HG02870 (cell line): ENCODE measurements at regions not wholly inside any gene's neighbourhood (a gene's known extent, or its start where the extent isn't known, plus 50 kb on each side); places are given as distances from the start of the nearest gene placed in this dataset.

ENCODE experiments used
- ATAC-seq: cut with Tn5 transposase; IDR thresholded peaks from one replicate; pipeline ENCODE4 v1.9.1; 2021; ENCODE audit warnings: mild to moderate bottlenecking, moderate library complexity; ENCODE audit not compliant: unreplicated experiment

- ATAC-seq = no peak
Measured at GRCh38 chr18:27699137-27699536, 477.8 kb downstream of the CDH2 start.

- no peak for ATAC-seq
Measured at GRCh38 chr18:27696148-27696547, 480.8 kb downstream of the CDH2 start.

- ATAC-seq = no peak
Measured at GRCh38 chr18:27695503-27695902, 481.4 kb downstream of the CDH2 start.

- ATAC-seq = no peak
Measured at GRCh38 chr18:27695052-27695451, 481.9 kb downstream of the CDH2 start.

- no peak for ATAC-seq
Measured at GRCh38 chr18:27688581-27688980, 488.3 kb downstream of the CDH2 start.

GRCh38 chr18:27687351-27687979 lies 489.5 kb downstream of the CDH2 start:
- no peak for ATAC-seq

- no peak for ATAC-seq
Measured at GRCh38 chr18:27685807-27686412, 491.0 kb downstream of the CDH2 start.

- no peak for ATAC-seq
Measured at GRCh38 chr18:27685091-27685490, 491.8 kb downstream of the CDH2 start.

GRCh38 chr18:27674411-27674810 lies 489.3 kb upstream of the CHST9 start:
- no peak for ATAC-seq

- no peak for ATAC-seq
Measured at GRCh38 chr18:27673861-27674260, 488.8 kb upstream of the CHST9 start.

- no peak for ATAC-seq
Measured at GRCh38 chr18:27668158-27668557, 483.1 kb upstream of the CHST9 start.

- no peak for ATAC-seq
Measured at GRCh38 chr18:27667064-27667463, 482.0 kb upstream of the CHST9 start.

GRCh38 chr18:27666016-27666415 lies 480.9 kb upstream of the CHST9 start:
- no peak for ATAC-seq

GRCh38 chr18:27665264-27665799 lies 480.2 kb upstream of the CHST9 start:
- ATAC-seq = no peak

- no peak for ATAC-seq
Measured at GRCh38 chr18:27662949-27663348, 477.8 kb upstream of the CHST9 start.

GRCh38 chr18:27662537-27662936 lies 477.4 kb upstream of the CHST9 start:
- no peak for ATAC-seq

- no peak for ATAC-seq
Measured at GRCh38 chr18:27661320-27662018, 476.4 kb upstream of the CHST9 start.

GRCh38 chr18:27656905-27657304 lies 471.8 kb upstream of the CHST9 start:
- ATAC-seq = no peak

GRCh38 chr18:27656167-27656778 lies 471.2 kb upstream of the CHST9 start:
- ATAC-seq = no peak

GRCh38 chr18:27653247-27653646 lies 468.1 kb upstream of the CHST9 start:
- ATAC-seq = no peak

GRCh38 chr18:27652480-27653121 lies 467.5 kb upstream of the CHST9 start:
- no peak for ATAC-seq
